GM18870 (cell line): ENCODE measurements at regions not wholly inside any gene's neighbourhood (a gene's known extent, or its start where the extent isn't known, plus 50 kb on each side); places are given as distances from the start of the nearest gene placed in this dataset.
"Not testable (repeated sequence)": the region's sequence is repeated elsewhere in the genome, so short reads cannot be mapped to it uniquely, and the experiment has no call there.

Experiments
- ATAC-seq: cut with Tn5 transposase; IDR thresholded peaks from one replicate; pipeline ENCODE4 v1.9.1; 2021; ENCODE audit warnings: moderate library complexity; ENCODE audit not compliant: unreplicated experiment

DNA sequence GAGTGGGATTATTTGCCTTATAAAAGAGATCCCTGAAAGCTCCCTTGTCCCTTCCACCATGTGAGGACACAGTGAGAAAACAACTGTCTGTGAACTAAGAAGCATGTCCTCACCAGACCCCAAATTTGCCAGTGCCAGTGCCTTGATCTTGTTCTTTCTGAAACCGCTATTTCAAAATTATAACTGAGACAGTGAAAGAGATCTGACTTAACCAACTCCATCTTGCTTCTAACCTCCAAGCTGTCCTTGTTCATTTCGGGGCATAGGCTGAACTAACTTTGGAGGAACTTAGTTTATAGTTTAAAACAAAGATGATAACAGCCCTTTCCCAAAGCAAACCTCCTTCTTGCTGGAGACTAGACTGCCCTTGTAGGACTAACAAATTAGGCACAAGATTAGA, 563.9 kb downstream of the ADCYAP1 start:
- no peak for ATAC-seq

- ATAC-seq = no peak
Measured at GRCh38 chr18:1475867-1476266, 571.2 kb downstream of the ADCYAP1 start.

DNA sequence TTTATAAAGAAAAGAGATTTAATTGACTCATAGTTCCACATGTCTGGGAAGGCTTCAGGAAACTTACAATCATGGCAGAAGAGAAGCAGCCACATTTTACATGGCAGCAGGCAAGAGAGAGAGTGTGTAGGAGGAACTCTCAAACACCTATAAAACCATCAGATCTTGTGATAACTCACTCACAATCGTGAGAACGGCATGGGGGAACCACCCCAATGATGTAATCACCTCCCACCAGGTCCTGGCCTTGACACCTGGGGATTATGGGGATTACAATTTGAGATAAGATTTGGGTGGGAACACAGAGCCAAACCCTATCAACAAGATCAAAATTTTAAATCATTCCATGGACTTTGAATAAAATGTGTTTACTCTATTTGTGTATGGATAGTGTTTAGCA, 575.6 kb downstream of the ADCYAP1 start:
- ATAC-seq = no peak

DNA sequence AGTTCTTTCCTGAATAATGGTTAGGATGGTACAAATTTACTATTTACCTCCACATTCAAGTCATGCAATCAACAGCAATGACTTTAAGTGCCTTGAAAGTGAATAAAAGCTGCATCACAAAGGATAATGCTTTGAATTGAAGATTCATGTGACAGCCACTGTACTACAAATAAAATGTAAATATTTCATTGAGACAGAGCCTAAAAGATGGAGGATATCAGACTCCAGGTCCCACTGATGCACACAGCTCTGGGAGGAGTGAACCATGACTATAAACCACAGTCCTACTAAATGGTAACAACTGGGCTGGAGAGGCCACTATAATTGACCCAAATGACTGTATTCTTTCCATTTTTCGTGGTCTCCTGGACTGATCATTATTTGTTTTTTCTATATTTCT, 576.9 kb downstream of the ADCYAP1 start:
- ATAC-seq = no peak

GRCh38 chr18:1483385-1483784, 578.7 kb downstream of the ADCYAP1 start:
- ATAC-seq = no peak

DNA sequence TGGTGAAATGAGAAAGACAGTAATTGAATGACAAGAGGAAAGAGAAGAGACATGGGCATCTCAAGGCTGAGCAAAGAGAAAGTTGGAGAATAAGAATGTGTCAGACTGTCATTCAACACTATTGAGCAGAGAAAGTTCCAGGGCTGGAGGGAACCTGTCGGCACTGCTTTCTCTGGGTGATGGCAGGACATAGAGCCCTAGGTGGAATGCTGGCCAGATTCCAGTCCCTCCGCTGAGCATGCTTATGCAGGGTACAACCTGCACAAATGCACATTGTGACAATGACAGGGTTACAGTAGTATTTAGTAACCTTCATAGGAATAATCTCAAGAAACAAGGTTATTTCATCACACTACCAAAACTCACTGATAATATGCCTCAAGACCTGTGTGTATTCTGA, 582.8 kb downstream of the ADCYAP1 start:
- no peak for ATAC-seq

GRCh38 chr18:1488394-1488793, 583.7 kb downstream of the ADCYAP1 start:
- no peak for ATAC-seq

- no peak for ATAC-seq
Measured at GRCh38 chr18:1488957-1489356, 584.3 kb downstream of the ADCYAP1 start.

DNA sequence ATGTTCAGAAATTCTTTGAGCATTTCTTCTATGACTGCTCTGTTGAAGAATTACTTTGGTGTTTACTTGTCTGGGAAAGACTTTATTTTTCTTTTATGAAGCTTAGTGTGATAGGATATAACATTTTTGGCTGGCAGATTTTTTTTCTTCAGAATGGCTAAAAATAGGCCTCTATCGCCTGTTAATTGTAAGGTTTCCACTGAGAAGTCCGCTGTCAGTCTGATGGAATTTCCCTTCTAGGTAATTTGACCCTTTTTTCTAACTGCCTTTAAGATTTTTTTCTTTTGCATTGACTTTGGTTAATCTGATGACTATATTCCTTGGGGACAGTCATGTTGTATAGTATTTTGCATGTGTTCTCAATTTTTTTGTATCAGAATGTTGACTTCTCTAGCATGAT, 590.7 kb downstream of the ADCYAP1 start:
- ATAC-seq = no peak

GRCh38 chr18:1496096-1496495, 591.4 kb downstream of the ADCYAP1 start:
- ATAC-seq = no peak

GRCh38 chr18:1498216-1498615, 593.5 kb downstream of the ADCYAP1 start:
- no peak for ATAC-seq

GRCh38 chr18:1499265-1499664, 594.6 kb downstream of the ADCYAP1 start:
- ATAC-seq = no peak

DNA sequence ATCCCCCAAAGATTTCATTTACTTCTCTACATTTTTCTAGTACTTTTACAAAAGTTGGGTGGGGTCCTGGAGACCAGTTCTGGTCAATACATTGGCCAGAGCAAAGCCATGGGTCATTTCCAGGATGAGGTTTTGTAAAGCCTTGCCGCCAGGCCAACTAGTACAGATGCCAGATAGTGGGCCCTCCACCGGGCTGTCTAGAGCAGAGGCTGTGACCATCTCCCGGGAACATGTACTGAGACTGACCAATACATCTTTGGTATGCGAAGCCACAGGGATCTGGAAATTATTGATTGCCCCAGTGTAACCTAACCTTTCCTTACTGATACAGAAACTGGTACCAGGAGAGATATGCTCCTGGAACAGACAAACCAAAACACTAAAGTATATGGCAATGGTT, 599.2 kb downstream of the ADCYAP1 start:
- ATAC-seq = no peak

GRCh38 chr18:1505856-1506255, 601.2 kb downstream of the ADCYAP1 start:
- no peak for ATAC-seq

GRCh38 chr18:1510542-1511179, 606.0 kb downstream of the ADCYAP1 start:
- ATAC-seq = no peak

GRCh38 chr18:1511619-1512311, 607.1 kb downstream of the ADCYAP1 start:
- no peak for ATAC-seq

DNA sequence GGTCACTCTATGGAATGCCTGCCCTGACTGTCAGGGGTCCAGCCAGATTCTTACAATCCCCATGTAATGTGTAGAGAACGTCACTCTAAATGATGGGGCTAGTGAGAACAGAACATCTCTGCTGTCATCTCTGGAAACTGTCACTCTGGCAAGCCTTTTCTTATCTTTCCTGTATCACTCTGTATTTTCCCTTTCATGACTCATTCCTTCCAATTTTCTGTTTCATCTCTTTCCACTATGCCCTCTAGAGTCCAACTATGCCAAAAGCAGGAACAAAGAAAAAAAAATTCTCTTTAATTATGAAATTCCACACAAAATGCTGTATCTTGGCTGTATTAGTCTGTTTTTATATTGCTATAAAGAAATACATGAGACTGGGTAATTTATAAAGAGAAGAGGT, 608.8 kb downstream of the ADCYAP1 start:
- ATAC-seq = no peak

GRCh38 chr18:1521588-1522248, 617.0 kb downstream of the ADCYAP1 start:
- not testable (repeated sequence) for ATAC-seq

- no peak for ATAC-seq
Measured at GRCh38 chr18:1522249-1522615, 617.6 kb downstream of the ADCYAP1 start.

DNA sequence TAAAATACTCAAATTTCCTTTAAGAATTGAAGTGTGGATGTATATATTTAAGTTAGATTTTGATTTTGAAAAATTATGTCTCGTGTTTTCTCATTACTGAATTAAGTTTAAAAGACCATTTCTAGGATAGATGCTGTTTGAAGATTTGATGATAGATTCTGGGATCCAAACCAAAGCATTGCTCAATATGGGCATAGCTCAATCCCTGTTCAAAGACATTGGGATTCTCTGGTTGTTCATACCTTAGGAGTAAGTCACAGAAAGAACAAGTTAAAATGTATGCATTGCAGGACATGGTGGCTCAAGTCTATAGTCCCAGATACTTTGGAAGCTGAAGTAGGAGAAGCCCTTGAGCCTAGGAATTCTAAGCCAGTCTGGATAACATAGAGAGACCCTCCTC, 622.3 kb downstream of the ADCYAP1 start:
- ATAC-seq = no peak

GRCh38 chr18:1527805-1528204, 623.1 kb downstream of the ADCYAP1 start:
- ATAC-seq = no peak

GRCh38 chr18:1528447-1528846, 623.8 kb downstream of the ADCYAP1 start:
- ATAC-seq = no peak
